ENCODE measurements at regions not wholly inside any gene's neighbourhood (a gene's known extent, or its start where the extent isn't known, plus 50 kb on each side); places are given as distances from the start of the nearest gene placed in this dataset.

DNA sequence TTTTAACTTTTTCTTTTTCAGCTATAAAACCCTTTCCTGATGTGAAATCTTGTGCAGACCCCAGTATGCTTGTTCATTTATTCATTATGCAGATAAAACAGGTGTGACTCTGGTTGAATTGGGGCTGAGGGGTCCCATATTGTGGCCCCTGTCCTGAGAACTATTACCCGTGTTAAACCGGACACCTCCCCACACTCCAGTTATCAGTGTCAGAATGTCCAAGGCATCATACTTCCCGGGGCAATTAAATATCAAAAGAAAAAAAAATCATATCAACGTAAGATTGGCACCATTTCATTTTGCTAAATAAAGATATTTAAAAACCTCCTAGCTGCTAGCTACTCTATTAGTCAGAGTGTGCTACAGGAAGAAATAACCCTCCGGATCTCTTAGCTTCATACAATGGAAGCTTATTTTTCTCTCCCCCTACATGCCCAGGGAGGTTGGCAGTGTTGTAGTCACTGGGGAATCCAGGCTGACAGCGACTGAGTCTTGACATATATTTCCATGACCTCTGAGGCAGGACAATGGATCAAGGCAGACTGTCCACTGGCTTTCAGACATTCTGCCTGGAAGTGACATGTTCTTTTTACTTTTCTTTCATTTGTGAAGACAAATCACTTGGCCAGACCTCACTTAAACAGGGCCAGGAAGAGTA is 170.0 kb downstream of the SEC61B start:
- no peak for DNase-seq (ENCODE audit: low read depth in 3 of 3, low spot score in 2 of 3)

DNA sequence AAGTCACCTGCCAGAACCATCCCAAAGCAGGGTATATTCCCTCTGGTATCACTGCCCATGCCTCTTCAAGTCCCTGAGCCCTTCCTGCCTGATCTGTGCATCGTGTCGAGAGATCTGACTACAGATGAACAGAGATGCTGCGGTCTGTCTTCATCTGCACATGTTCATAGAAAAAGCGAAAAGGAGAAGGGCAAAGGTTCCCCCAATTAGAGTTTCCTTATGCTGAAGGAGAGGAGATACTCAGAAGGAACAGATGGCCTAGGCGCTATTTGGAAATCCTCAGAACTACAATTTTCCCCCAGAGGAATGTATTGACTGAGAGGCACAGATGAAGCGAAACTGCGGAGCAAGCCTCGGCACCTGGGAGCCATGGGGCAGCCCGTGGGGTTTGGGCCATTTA is 170.9 kb downstream of the SEC61B start:
- no peak for DNase-seq (ENCODE audit: low read depth in 3 of 3, low spot score in 2 of 3)

DNA sequence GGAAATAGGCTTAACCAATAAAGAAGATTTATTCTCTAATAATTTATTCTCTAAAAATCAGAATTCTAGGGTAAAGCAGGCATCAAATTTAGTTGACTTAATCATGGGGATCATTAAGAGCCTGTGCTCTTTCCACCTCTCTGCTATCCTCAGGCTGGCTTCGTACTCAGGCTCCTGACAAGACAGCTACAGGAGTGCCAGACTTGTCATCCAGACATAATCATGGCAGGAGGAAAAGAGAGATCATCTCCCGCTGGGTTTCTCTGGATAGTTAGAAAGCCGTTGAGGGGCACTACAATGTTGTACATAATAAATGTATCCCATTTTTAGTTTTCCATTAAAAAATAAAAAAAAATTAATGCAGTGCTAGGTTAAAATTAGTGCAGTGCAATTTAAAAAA is 171.9 kb downstream of the SEC61B start:
- DNase-seq (ENCODE audit: low read depth in 3 of 3, low spot score in 2 of 3), result no peak

GRCh38 chr9:99398241-99398640 is 176.2 kb downstream of the SEC61B start:
- DNase-seq (ENCODE audit: low read depth in 3 of 3, low spot score in 2 of 3), result no peak

DNA sequence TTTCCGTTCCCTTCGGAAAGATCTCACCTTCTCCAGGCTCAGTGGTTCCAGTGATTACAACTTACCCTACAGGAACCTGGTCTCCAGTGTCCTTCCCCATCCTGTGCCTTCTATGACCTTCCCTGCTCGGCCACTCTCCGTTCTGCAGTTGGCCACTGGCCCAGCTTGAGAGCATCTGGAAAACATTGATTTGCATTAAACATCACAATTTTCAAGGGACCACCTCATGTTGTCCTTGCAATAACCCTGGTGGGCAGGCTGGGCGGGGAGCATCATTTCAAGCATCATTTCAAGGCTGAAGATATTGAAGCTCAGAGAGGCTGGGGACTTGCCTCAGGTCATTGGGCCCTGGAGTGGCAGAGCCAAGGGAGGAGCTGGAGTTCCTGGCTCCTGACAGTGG is 177.4 kb downstream of the SEC61B start:
- DNase-seq (ENCODE audit: low read depth in 3 of 3, low spot score in 2 of 3), result no peak

GRCh38 chr9:99400184-99400731 is 178.2 kb downstream of the SEC61B start:
- no peak for DNase-seq (ENCODE audit: low read depth in 3 of 3, low spot score in 2 of 3)

DNA sequence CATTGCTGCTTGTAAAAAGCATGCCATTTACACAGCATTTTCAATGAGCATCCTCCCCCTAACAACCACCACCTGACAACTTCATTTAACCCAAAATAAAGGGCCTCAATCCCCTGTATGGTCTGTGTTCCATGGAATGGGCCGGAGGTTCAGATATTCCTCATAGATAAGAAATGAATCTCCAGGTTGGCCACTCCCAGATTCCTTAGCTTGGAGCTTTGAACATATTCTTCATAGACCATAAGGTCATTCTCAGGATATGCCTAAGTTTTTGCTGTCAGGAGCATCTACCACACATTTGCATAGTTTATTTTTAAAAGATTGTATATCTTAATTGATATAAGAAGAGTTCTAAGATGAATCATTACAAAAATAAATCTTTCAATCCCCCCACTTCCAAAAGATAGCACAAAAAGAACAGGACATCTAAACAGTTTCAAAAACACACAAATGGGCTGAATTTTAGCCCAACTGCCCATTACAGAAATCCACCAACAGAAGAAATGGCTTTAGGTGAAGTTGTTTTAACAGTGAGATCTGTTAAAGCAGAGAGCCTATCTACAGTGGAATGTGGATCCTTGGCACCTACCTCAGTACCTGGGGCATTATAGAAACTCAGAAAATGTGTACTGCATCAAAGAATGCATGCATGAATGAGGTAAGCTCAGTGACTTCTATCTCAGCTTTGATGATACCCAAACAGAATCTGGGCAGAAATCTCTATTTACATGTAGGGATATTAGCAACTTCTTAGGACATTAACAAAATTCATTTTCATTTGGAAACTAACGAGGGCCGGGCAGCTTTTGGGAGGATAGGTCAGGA is 179.8 kb downstream of the SEC61B start:
- DNase-seq (ENCODE audit: low read depth in 3 of 3, low spot score in 2 of 3), result no peak

DNA sequence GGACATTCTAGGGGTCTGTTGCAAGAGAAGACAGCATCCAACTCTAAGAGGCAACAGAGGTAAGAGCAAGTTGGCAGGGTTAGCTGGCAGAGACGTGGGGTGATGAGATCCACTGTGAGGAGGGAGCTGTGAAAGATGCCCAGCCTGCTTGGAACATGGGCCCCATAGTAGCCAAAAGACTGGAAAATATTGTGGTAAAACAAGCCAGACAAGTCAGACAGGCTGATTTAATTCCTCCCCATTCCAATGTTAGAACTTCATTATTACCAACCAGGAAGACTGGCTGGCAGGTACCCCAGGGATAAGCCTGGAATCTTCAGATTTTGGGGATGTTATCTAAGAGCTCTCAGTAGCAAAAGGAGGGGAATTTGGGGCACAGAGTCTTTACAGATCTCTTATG is 181.3 kb downstream of the SEC61B start:
- no peak for DNase-seq (ENCODE audit: low read depth in 3 of 3, low spot score in 2 of 3)

DNA sequence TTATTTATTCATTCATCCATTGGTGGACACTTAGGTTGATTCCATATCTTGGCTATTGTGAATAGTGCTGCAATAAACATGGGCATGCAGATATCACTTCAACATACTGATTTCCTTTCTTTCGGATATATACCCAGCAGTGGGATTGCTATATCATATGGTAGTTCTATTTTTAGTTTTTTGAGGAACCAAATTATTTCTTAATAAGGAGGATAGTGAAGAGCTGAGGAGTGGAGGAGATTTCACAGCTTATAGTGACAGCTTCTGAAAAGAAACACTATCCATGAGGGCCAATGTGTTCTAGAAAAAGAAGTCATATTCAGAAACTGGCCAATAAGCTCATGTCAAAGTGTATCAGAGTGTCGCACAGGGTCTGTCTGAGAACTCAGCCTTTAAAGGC is 183.3 kb downstream of the SEC61B start:
- no peak for DNase-seq (ENCODE audit: low read depth in 3 of 3, low spot score in 2 of 3)

DNA sequence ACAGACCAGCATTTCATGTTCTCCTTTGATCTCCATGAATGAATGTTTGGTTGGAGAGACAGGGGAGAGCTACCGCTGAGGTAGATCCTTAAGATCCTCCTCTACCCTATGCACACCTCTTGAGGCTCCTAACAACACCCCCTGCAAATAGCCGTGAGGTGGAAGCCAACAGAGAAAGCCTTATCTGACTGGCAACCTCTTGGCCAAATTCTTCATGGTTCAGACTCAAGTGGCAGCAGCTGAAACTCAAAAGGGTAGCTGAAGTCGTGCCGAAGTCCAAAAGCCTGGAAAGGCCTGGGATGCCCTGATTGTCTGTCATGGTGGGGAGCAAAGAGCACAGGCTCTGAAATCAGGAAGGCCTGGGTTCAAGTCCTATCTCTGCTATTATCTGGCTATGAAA is 184.9 kb downstream of the SEC61B start:
- no peak for DNase-seq (ENCODE audit: low read depth in 3 of 3, low spot score in 2 of 3)

DNA sequence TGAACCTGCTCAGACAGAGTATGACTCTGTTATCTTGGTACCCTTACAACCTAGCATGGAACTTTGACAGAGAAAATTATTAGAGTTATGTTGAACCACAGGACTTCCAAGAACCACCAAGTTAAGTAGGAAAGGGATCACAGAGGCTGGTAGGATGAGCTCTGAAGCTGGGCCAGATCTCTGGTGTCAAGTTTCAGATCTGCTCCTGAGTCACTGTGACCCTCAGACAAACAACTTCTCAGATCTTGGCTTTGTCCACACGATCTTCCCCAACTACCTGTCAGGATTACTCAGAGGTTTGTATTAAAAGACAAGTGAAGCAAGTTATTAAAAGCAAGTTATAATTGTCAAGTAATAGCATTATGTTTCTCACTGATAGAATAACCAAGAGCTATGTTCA is 189.0 kb downstream of the SEC61B start:
- DNase-seq (ENCODE audit: low read depth in 3 of 3, low spot score in 2 of 3), result no peak

DNA sequence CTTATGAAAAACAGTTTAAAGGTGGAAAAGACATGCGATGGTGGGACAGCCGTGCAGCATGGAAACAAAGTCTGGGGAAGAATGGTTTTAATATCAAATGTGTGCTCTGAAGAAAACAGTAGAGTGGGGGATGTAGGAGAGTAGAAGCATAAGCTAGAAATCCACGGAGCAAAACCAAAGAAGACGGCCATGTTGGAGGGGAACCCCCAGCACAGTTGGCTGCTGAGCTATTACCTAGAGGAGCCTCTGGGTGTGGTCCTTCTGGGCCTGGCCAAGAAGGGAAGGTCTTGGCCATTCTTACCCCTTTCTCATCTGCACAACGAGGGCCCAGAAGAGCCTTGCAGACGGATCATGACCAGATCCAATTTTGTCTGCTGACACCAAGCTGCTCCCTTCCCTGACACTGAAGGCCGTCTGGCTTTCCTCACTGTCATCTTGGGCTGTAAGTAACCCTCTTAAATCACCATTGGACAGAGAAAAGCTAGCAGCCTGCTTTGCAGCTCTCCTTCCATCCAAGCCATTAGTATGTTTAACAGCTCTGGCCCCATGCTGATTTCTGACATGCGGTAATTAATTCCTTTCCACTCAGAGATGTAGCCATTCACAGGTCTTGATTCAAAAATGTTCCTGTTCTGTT is 189.5 kb downstream of the SEC61B start:
- DNase-seq (ENCODE audit: low read depth in 3 of 3, low spot score in 2 of 3), result no peak

GRCh38 chr9:99412606-99413005 is 190.5 kb downstream of the SEC61B start:
- no peak for DNase-seq (ENCODE audit: low read depth in 3 of 3, low spot score in 2 of 3)

- no peak for DNase-seq (ENCODE audit: low read depth in 3 of 3, low spot score in 2 of 3)
These were observed 192.2 kb downstream of the SEC61B start for GRCh38 chr9:99414321-99414720.

DNA sequence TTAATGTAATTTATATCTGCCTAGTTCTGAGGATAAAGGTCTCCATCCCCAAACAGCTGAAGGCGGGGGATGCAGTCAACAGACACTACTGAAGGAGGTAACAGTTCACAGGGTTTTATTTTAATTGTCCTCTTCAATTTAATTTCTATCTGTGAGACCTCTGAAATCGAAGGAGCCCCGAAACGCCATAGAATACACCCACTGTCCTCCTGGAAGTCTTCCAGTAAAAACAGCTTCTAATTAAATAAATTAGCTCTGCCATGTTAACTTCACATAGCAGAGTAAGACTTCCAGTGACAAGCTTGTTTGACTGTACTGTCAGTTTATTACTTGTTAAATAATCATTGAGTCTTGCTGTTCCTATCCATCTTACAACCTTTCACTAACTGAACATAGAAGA is 193.5 kb downstream of the SEC61B start:
- DNase-seq (ENCODE audit: low read depth in 3 of 3, low spot score in 2 of 3), result no peak

DNA sequence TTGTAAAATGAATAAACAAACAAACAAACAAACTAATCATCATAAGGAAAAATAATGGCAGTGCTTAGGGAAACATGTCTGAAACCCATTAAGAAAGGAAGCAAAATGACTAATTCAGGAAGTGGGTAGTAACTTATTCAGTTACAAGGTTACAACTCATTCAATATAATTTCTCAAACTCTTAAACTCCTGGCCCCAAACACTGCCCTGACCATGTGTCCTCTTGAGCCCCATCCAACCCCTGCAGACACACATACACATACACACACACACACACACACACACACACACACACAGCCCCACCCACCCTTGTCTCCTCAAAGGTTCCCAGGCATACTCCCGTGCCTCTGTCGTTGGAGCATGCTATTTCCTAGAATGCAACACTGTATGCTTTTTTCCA is 193.9 kb downstream of the SEC61B start:
- DNase-seq (ENCODE audit: low read depth in 3 of 3, low spot score in 2 of 3), result peak in 1 of 3 donors; percentile 16

GRCh38 chr9:99419070-99419469 is 197.0 kb downstream of the SEC61B start:
- DNase-seq (ENCODE audit: low read depth in 3 of 3, low spot score in 2 of 3), result no peak

- DNase-seq (ENCODE audit: low read depth in 3 of 3, low spot score in 2 of 3), result no peak
These were observed 199.3 kb downstream of the SEC61B start for GRCh38 chr9:99421369-99421768.

- no peak for DNase-seq (ENCODE audit: low read depth in 3 of 3, low spot score in 2 of 3)
These were observed 203.0 kb downstream of the SEC61B start for GRCh38 chr9:99425124-99425523.

DNA sequence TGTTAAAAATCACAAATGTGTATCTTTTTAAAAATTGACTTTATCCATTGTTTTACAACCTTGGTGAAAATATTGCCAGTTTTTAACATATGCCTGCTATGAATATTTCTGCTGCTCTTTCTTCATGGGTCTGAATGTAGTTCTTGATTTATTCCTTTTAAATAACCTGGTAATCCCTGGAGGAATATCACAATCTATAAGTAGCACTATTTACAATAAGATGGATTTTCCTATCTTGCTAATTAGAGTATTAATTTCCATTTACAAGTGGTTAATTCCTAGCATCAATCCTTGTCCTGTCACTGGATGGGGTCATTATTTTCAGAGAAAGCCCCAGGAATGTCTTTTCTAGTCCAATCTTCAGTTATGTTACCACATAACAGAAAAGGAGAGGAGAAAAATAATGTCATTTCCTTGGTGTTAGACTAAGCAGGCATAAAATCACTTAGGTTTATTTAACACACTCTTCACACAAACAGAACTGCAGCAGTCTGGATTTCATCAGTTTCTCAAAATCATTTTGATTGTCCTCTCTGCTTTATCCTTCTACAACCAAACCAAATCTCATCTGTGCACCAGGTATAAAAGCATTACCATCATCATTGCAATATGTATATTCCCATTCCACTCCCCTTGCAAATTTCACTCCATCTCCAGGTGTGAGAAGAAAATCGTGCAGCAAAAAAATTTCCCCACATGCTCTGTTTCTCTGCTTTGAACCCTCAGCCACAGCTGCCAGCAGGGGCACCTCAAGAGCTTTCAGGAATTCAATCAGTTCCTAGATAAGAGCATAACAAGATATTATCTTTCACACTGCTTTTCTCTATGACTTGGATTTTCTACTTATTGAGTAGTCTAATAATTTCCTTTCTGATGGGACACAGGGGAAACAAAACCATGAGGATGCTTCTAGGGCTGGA is 204.1 kb downstream of the SEC61B start:
- DNase-seq (ENCODE audit: low read depth in 3 of 3, low spot score in 2 of 3), result no peak

DNA sequence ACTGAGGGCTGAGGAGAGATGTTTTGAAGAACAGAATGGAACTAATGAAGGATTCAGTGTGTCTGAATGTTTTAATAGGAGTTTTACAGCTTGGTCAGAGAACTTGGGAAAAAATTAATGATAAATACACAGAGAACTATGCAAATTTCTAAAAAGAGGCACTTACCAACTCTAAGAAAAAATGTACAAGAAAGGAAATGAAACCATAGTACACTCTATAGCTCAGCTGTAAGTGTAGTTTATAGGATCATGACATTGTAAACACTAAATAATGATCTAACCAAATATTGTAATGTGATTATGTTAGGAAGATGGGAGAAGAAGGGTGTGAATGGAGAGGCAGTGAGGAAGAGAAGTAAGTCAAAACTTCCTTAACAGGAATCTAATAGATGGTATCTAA is 205.2 kb downstream of the SEC61B start:
- no peak for DNase-seq (ENCODE audit: low read depth in 3 of 3, low spot score in 2 of 3)

Data from right renal cortex interstitium (tissue), 3 donors.